ENCODE measurements at regions not wholly inside any gene's neighbourhood (a gene's known extent, or its start where the extent isn't known, plus 50 kb on each side); places are given as distances from the start of the nearest gene placed in this dataset.

GRCh38 chr11:101354801-101355200 is 225.2 kb upstream of the PGR start:
- Histone ChIP-seq H3K9me2 (ENCODE audit: insufficient read depth) (no peaks in the 10 kb centered on the region), H4K20me1 (replicated peaks; ENCODE audit: insufficient read depth) (no peaks in the 10 kb centered on the region; the same call in 1 of the 2 replicates), H3K27me3 (ENCODE audit: insufficient read depth) (no peaks in the 10 kb centered on the region), H3K27ac (ENCODE audit: low read depth) (no peak overlapping the region), H3F3A (replicated peaks; ENCODE audit: low read depth) (no peaks in the 10 kb centered on the region), H3K4me2 (no peak overlapping the region), H3K79me2 (replicated peaks; ENCODE audit: insufficient read depth) (no peaks in the 10 kb centered on the region), H3K36me3 (ENCODE audit: insufficient read depth) (no peaks in the 10 kb centered on the region), H3K4me1 (ENCODE audit: insufficient read depth) (no peaks in the 10 kb centered on the region), H2AFZ (no peak overlapping the region), H3K4me3 (no peak overlapping the region)
- Mint-ChIP-seq H3K4me1 (no peaks in the 10 kb centered on the region), H3K27ac (no peak overlapping the region), H3K4me3 (no peak overlapping the region), H3K36me3 (ENCODE audit: low read depth) (no peaks in the 10 kb centered on the region), H3K27me3 (ENCODE audit: insufficient read depth, low read depth, poor library complexity) (no peaks in the 10 kb centered on the region), H3K9me3 (no peaks in the 10 kb centered on the region)
- ATAC-seq, result no peak
- TF ChIP-seq ZNF331 (CRISPR knock-in tag; IDR thresholded peaks at IDR 0.05; ENCODE audit: low read depth) (no peak), ZNF114 (CRISPR knock-in tag; IDR thresholded peaks at IDR 0.05) (no peak)
- DNase-seq (ENCODE audit: low spot score), result no peak

GRCh38 chr11:101348786-101349185 is 219.2 kb upstream of the PGR start:
- Histone ChIP-seq H3K36me3 (ENCODE audit: insufficient read depth) (no peaks in the 10 kb centered on the region), H3K4me2 (no peak overlapping the region), H3K27me3 (ENCODE audit: insufficient read depth) (no peaks in the 10 kb centered on the region), H3F3A (replicated peaks; ENCODE audit: low read depth) (no peaks in the 10 kb centered on the region), H3K4me3 (no peak overlapping the region), H2AFZ (0 out of 2 replicates have a peak overlapping the region, but pooled peaks have one; percentile 0), H3K4me1 (ENCODE audit: insufficient read depth) (no peaks in the 10 kb centered on the region), H4K20me1 (replicated peaks; ENCODE audit: insufficient read depth) (no peaks in the 10 kb centered on the region; the same call in 1 of the 2 replicates), H3K79me2 (replicated peaks; ENCODE audit: insufficient read depth) (no peaks in the 10 kb centered on the region), H3K27ac (ENCODE audit: low read depth) (no peak overlapping the region), H3K9me2 (ENCODE audit: insufficient read depth) (no peaks in the 10 kb centered on the region)
- no peaks in the 10 kb centered on the region for H3K27me3 Mint-ChIP-seq (ENCODE audit: insufficient read depth, low read depth, poor library complexity)
- no peak for ATAC-seq
- no peak for DNase-seq (ENCODE audit: low spot score)
- H3K9me3 Mint-ChIP-seq, result no peaks in the 10 kb centered on the region
- TF ChIP-seq ZNF331 (CRISPR knock-in tag; IDR thresholded peaks at IDR 0.05; ENCODE audit: low read depth), result no peak
- TF ChIP-seq STAT1 (IDR thresholded peaks at IDR 0.05; ENCODE audit: unreplicated experiment), result no peak
- TF ChIP-seq ZNF462 (CRISPR knock-in tag; IDR thresholded peaks at IDR 0.05), result no peak
- no peak for TF ChIP-seq REST (IDR thresholded peaks at IDR 0.05; ENCODE audit: unreplicated experiment)
- TF ChIP-seq JUNB (IDR thresholded peaks at IDR 0.05; ENCODE audit: unreplicated experiment), result no peak
- H3K4me3 Mint-ChIP-seq, result no peak overlapping the region
- no peaks in the 10 kb centered on the region for H3K36me3 Mint-ChIP-seq (ENCODE audit: low read depth)
- peaks cover 6% of the 10 kb centered on the region; the same call in 2 of the 3 replicates for H3K4me1 Mint-ChIP-seq
- no peak overlapping the region for H3K27ac Mint-ChIP-seq

All from GM23338 (cell line).